ENCODE measurements at regions not wholly inside any gene's neighbourhood (a gene's known extent, or its start where the extent isn't known, plus 50 kb on each side); places are given as distances from the start of the nearest gene placed in this dataset.

GRCh38 chr16:13680021-13680889 lies 239.7 kb upstream of the ERCC4 start:
- no peaks in the 10 kb centered on the region for H3K27me3 ChIP-seq (ENCODE audit: low read length)
- H4K20me1 ChIP-seq (ENCODE audit: insufficient read depth, low read depth, low read length) = no peaks in the 10 kb centered on the region
- no peaks in the 10 kb centered on the region for H3K4me1 ChIP-seq (ENCODE audit: low read length)
- no peaks in the 10 kb centered on the region for H3K9me3 ChIP-seq (ENCODE audit: low read length)
- no peaks in the 10 kb centered on the region for H3K79me2 ChIP-seq (ENCODE audit: low read length)
- H3K36me3 ChIP-seq (ENCODE audit: insufficient read depth, low read length) = no peaks in the 10 kb centered on the region
- no peak overlapping the region for H3K27ac ChIP-seq (ENCODE audit: low read length)
- no peaks in the 10 kb centered on the region for H3K9me2 ChIP-seq (replicated peaks; ENCODE audit: insufficient read depth, low read length)
- 0 out of 2 replicates have a peak overlapping the region, but pooled peaks have one; percentile 69 for H2AFZ ChIP-seq (ENCODE audit: low read length)
- no peak overlapping the region for H3K9ac ChIP-seq (ENCODE audit: low read length)
- no peak for DNase-seq
- H3K4me2 ChIP-seq (ENCODE audit: low read depth, low read length, poor library complexity, severe bottlenecking) = no peak overlapping the region
- no peak overlapping the region for H3K4me3 ChIP-seq (ENCODE audit: low read length)

GRCh38 chr16:13684819-13685563 lies 235.0 kb upstream of the ERCC4 start:
- no peaks in the 10 kb centered on the region for H3K9me3 ChIP-seq (ENCODE audit: low read length)
- H3K9ac ChIP-seq (ENCODE audit: low read length) = no peak overlapping the region
- no peak overlapping the region for H3K27ac ChIP-seq (ENCODE audit: low read length)
- no peaks in the 10 kb centered on the region for H3K4me1 ChIP-seq (ENCODE audit: low read length)
- H3K36me3 ChIP-seq (ENCODE audit: insufficient read depth, low read length) = no peaks in the 10 kb centered on the region
- no peaks in the 10 kb centered on the region for H3K9me2 ChIP-seq (replicated peaks; ENCODE audit: insufficient read depth, low read length)
- no peak overlapping the region for H2AFZ ChIP-seq (ENCODE audit: low read length)
- H3K79me2 ChIP-seq (ENCODE audit: low read length) = no peaks in the 10 kb centered on the region
- no peak for DNase-seq
- H4K20me1 ChIP-seq (ENCODE audit: insufficient read depth, low read depth, low read length) = no peaks in the 10 kb centered on the region
- H3K4me2 ChIP-seq (ENCODE audit: low read depth, low read length, poor library complexity, severe bottlenecking) = no peak overlapping the region
- no peaks in the 10 kb centered on the region for H3K27me3 ChIP-seq (ENCODE audit: low read length)
- no peak overlapping the region for H3K4me3 ChIP-seq (ENCODE audit: low read length)

GRCh38 chr16:13696017-13696416 lies 223.9 kb upstream of the ERCC4 start:
- H3K4me2 ChIP-seq (ENCODE audit: low read depth, low read length, poor library complexity, severe bottlenecking) = no peak overlapping the region
- H2AFZ ChIP-seq (ENCODE audit: low read length) = no peak overlapping the region
- DNase-seq = no peak
- no peaks in the 10 kb centered on the region for H3K79me2 ChIP-seq (ENCODE audit: low read length)
- no peaks in the 10 kb centered on the region for H4K20me1 ChIP-seq (ENCODE audit: insufficient read depth, low read depth, low read length)
- no peaks in the 10 kb centered on the region; the same call in 1 of the 2 replicates for H3K9me2 ChIP-seq (replicated peaks; ENCODE audit: insufficient read depth, low read length)
- H3K27ac ChIP-seq (ENCODE audit: low read length) = no peak overlapping the region
- no peaks in the 10 kb centered on the region for H3K27me3 ChIP-seq (ENCODE audit: low read length)
- H3K4me3 ChIP-seq (ENCODE audit: low read length) = no peak overlapping the region
- H3K4me1 ChIP-seq (ENCODE audit: low read length) = no peaks in the 10 kb centered on the region
- H3K36me3 ChIP-seq (ENCODE audit: insufficient read depth, low read length) = no peaks in the 10 kb centered on the region
- peaks cover 14% of the 10 kb centered on the region for H3K9me3 ChIP-seq (ENCODE audit: low read length)
- H3K9ac ChIP-seq (ENCODE audit: low read length) = no peak overlapping the region

GRCh38 chr16:13697013-13697412 lies 222.9 kb upstream of the ERCC4 start:
- DNase-seq = no peak
- Histone ChIP-seq H3K9me3 (ENCODE audit: low read length) (peaks cover 11% of the 10 kb centered on the region), H4K20me1 (ENCODE audit: insufficient read depth, low read depth, low read length) (no peaks in the 10 kb centered on the region), H3K27ac (ENCODE audit: low read length) (no peak overlapping the region), H3K36me3 (ENCODE audit: insufficient read depth, low read length) (no peaks in the 10 kb centered on the region), H3K4me3 (ENCODE audit: low read length) (no peak overlapping the region), H3K4me1 (ENCODE audit: low read length) (no peaks in the 10 kb centered on the region), H3K9me2 (replicated peaks; ENCODE audit: insufficient read depth, low read length) (no peaks in the 10 kb centered on the region; the same call in 1 of the 2 replicates), H3K4me2 (ENCODE audit: low read depth, low read length, poor library complexity, severe bottlenecking) (no peak overlapping the region), H3K9ac (ENCODE audit: low read length) (no peak overlapping the region), H2AFZ (ENCODE audit: low read length) (no peak overlapping the region), H3K27me3 (ENCODE audit: low read length) (no peaks in the 10 kb centered on the region), H3K79me2 (ENCODE audit: low read length) (no peaks in the 10 kb centered on the region)

GRCh38 chr16:13697568-13697967 lies 222.4 kb upstream of the ERCC4 start:
- H3K4me1 ChIP-seq (ENCODE audit: low read length) = no peaks in the 10 kb centered on the region
- no peak overlapping the region for H3K9ac ChIP-seq (ENCODE audit: low read length)
- H3K79me2 ChIP-seq (ENCODE audit: low read length) = no peaks in the 10 kb centered on the region
- H3K9me2 ChIP-seq (replicated peaks; ENCODE audit: insufficient read depth, low read length) = no peaks in the 10 kb centered on the region; the same call in 1 of the 2 replicates
- H2AFZ ChIP-seq (ENCODE audit: low read length) = no peak overlapping the region
- H3K4me3 ChIP-seq (ENCODE audit: low read length) = no peak overlapping the region
- H3K27me3 ChIP-seq (ENCODE audit: low read length) = no peaks in the 10 kb centered on the region
- no peak for DNase-seq
- H4K20me1 ChIP-seq (ENCODE audit: insufficient read depth, low read depth, low read length) = no peaks in the 10 kb centered on the region
- H3K27ac ChIP-seq (ENCODE audit: low read length) = no peak overlapping the region
- peaks cover 8% of the 10 kb centered on the region for H3K9me3 ChIP-seq (ENCODE audit: low read length)
- H3K36me3 ChIP-seq (ENCODE audit: insufficient read depth, low read length) = no peaks in the 10 kb centered on the region
- no peak overlapping the region for H3K4me2 ChIP-seq (ENCODE audit: low read depth, low read length, poor library complexity, severe bottlenecking)

GRCh38 chr16:13702614-13703013 lies 217.3 kb upstream of the ERCC4 start:
- no peaks in the 10 kb centered on the region for H3K36me3 ChIP-seq (ENCODE audit: insufficient read depth, low read length)
- no peaks in the 10 kb centered on the region for H3K27me3 ChIP-seq (ENCODE audit: low read length)

GRCh38 chr16:13708347-13709120 lies 211.4 kb upstream of the ERCC4 start:
- no peaks in the 10 kb centered on the region for H3K79me2 ChIP-seq (ENCODE audit: low read length)
- no peak overlapping the region for H3K4me3 ChIP-seq (ENCODE audit: low read length)
- H3K9me2 ChIP-seq (replicated peaks; ENCODE audit: insufficient read depth, low read length) = no peaks in the 10 kb centered on the region
- H3K27me3 ChIP-seq (ENCODE audit: low read length) = no peaks in the 10 kb centered on the region
- H3K4me2 ChIP-seq (ENCODE audit: low read depth, low read length, poor library complexity, severe bottlenecking) = no peak overlapping the region
- no peaks in the 10 kb centered on the region for H4K20me1 ChIP-seq (ENCODE audit: insufficient read depth, low read depth, low read length)
- H3K27ac ChIP-seq (ENCODE audit: low read length) = no peak overlapping the region
- no peaks in the 10 kb centered on the region for H3K36me3 ChIP-seq (ENCODE audit: insufficient read depth, low read length)
- peak; percentile 27 for DNase-seq
- H2AFZ ChIP-seq (ENCODE audit: low read length) = no peak overlapping the region
- H3K9ac ChIP-seq (ENCODE audit: low read length) = no peak overlapping the region
- H3K4me1 ChIP-seq (ENCODE audit: low read length) = no peaks in the 10 kb centered on the region
- H3K9me3 ChIP-seq (ENCODE audit: low read length) = peaks cover 11% of the 10 kb centered on the region; the same call in 1 of the 2 replicates

More at GRCh38 chr16:13702614-13703013, 217.3 kb upstream of the ERCC4 start:
- Histone ChIP-seq H3K9me2 (replicated peaks; ENCODE audit: insufficient read depth, low read length) (no peaks in the 10 kb centered on the region; the same call in 1 of the 2 replicates), H3K79me2 (ENCODE audit: low read length) (no peaks in the 10 kb centered on the region), H2AFZ (ENCODE audit: low read length) (no peak overlapping the region), H3K9ac (ENCODE audit: low read length) (no peak overlapping the region), H3K4me2 (ENCODE audit: low read depth, low read length, poor library complexity, severe bottlenecking) (no peak overlapping the region), H4K20me1 (ENCODE audit: insufficient read depth, low read depth, low read length) (no peaks in the 10 kb centered on the region), H3K4me3 (ENCODE audit: low read length) (no peak overlapping the region), H3K9me3 (ENCODE audit: low read length) (peaks cover 11% of the 10 kb centered on the region; the same call in 1 of the 2 replicates), H3K27ac (ENCODE audit: low read length) (no peak overlapping the region), H3K4me1 (ENCODE audit: low read length) (no peaks in the 10 kb centered on the region)
- DNase-seq = no peak

GRCh38 chr16:13718748-13719147 lies 201.2 kb upstream of the ERCC4 start:
- Histone ChIP-seq H3K9ac (ENCODE audit: low read length) (no peak overlapping the region), H3K9me2 (replicated peaks; ENCODE audit: insufficient read depth, low read length) (no peaks in the 10 kb centered on the region), H3K4me2 (ENCODE audit: low read depth, low read length, poor library complexity, severe bottlenecking) (no peak overlapping the region), H3K4me1 (ENCODE audit: low read length) (no peaks in the 10 kb centered on the region), H3K27me3 (ENCODE audit: low read length) (no peaks in the 10 kb centered on the region), H3K27ac (ENCODE audit: low read length) (no peak overlapping the region), H3K9me3 (ENCODE audit: low read length) (no peaks in the 10 kb centered on the region), H3K36me3 (ENCODE audit: insufficient read depth, low read length) (no peaks in the 10 kb centered on the region), H2AFZ (ENCODE audit: low read length) (no peak overlapping the region), H3K4me3 (ENCODE audit: low read length) (no peak overlapping the region), H4K20me1 (ENCODE audit: insufficient read depth, low read depth, low read length) (no peaks in the 10 kb centered on the region), H3K79me2 (ENCODE audit: low read length) (no peaks in the 10 kb centered on the region)
- no peak for DNase-seq
